HL-60 (cell line): ENCODE measurements at regions not wholly inside any gene's neighbourhood (a gene's known extent, or its start where the extent isn't known, plus 50 kb on each side); places are given as distances from the start of the nearest gene placed in this dataset.

ENCODE experiments used
- DNase-seq, 2 experiments: peaks; one replicate each; pipeline ENCODE4 v3.0.0-alpha.2; 2010 to 2020; ENCODE audit warnings: low read depth in 1 of 2, low spot score in 1 of 2
- H3K27ac ChIP-seq: fragments of 250-450 bp; sonication (Bioruptor Pico); replicated peaks from 2 replicates; pipeline ENCODE4 v1.5.1; 2020; ENCODE audit warnings: mild to moderate bottlenecking, moderate library complexity
- H3K27me3 ChIP-seq: fragments of 250-450 bp; sonication (Bioruptor Pico); 2 replicates; pipeline ENCODE4 v1.5.1; 2021; ENCODE audit warnings: mild to moderate bottlenecking, moderate library complexity; ENCODE audit not compliant: insufficient read depth, poor library complexity, severe bottlenecking
- H3K4me3 ChIP-seq: replicated peaks from 2 replicates; pipeline ENCODE4 v1.5.1; 2011; ENCODE audit warnings: mild to moderate bottlenecking, control low read depth, low read length; ENCODE audit not compliant: insufficient read depth
- GABPA ChIP-seq: IDR thresholded peaks from 2 replicates; pipeline ENCODE4 v1.6.1; 2012; ENCODE audit warnings: low read depth
- POLR2AphosphoS5 ChIP-seq: IDR thresholded peaks from 2 replicates; pipeline ENCODE4 v1.6.1; 2012; ENCODE audit warnings: low read depth
- SPI1 ChIP-seq: IDR thresholded peaks from 2 replicates; pipeline ENCODE4 v1.6.1; 2012; ENCODE audit warnings: low read depth, mild to moderate bottlenecking, borderline replicate concordance
- TF ChIP-seq, protein P1 (sequence below): IDR thresholded peaks from one replicate; pipeline ENCODE4 v1.5.1; 2011; ENCODE audit warnings: low read length, control low read depth, inconsistent platforms; ENCODE audit not compliant: insufficient read depth
- TF ChIP-seq, protein P2 (sequence below): IDR thresholded peaks from 2 replicates; pipeline ENCODE4 v1.6.1; 2012; ENCODE audit warnings: low read depth; ENCODE audit not compliant: insufficient replicate concordance

DNA sequence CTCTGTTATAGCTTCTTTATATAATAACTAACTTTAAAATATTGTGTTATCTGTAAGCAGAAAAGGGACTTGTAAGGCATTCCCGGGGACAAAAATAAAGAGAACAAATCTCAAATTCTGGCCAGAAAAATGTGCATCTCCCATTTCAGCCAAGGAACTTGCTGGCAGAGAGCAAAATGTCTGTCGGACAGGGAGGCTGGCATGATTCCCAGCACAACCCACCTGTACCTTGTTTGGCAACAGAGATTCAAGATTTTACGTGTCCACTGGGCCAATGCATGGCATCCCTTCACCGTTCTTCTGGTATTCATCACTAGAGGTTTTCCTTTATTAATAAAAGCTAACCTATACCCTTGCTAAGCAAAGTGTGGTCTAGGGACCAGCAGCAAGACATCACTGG lies 566.6 kb downstream of the PSAT1 start:
- Histone ChIP-seq H3K27me3 (no peaks in the 10 kb centered on the region), H3K27ac (no peak overlapping the region), H3K4me3 (no peak overlapping the region)
- TF ChIP-seq, protein P1, sequence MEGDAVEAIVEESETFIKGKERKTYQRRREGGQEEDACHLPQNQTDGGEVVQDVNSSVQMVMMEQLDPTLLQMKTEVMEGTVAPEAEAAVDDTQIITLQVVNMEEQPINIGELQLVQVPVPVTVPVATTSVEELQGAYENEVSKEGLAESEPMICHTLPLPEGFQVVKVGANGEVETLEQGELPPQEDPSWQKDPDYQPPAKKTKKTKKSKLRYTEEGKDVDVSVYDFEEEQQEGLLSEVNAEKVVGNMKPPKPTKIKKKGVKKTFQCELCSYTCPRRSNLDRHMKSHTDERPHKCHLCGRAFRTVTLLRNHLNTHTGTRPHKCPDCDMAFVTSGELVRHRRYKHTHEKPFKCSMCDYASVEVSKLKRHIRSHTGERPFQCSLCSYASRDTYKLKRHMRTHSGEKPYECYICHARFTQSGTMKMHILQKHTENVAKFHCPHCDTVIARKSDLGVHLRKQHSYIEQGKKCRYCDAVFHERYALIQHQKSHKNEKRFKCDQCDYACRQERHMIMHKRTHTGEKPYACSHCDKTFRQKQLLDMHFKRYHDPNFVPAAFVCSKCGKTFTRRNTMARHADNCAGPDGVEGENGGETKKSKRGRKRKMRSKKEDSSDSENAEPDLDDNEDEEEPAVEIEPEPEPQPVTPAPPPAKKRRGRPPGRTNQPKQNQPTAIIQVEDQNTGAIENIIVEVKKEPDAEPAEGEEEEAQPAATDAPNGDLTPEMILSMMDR: no peak
- TF ChIP-seq SPI1 (no peak), POLR2AphosphoS5 (no peak), GABPA (no peak)
- TF ChIP-seq, protein P2, sequence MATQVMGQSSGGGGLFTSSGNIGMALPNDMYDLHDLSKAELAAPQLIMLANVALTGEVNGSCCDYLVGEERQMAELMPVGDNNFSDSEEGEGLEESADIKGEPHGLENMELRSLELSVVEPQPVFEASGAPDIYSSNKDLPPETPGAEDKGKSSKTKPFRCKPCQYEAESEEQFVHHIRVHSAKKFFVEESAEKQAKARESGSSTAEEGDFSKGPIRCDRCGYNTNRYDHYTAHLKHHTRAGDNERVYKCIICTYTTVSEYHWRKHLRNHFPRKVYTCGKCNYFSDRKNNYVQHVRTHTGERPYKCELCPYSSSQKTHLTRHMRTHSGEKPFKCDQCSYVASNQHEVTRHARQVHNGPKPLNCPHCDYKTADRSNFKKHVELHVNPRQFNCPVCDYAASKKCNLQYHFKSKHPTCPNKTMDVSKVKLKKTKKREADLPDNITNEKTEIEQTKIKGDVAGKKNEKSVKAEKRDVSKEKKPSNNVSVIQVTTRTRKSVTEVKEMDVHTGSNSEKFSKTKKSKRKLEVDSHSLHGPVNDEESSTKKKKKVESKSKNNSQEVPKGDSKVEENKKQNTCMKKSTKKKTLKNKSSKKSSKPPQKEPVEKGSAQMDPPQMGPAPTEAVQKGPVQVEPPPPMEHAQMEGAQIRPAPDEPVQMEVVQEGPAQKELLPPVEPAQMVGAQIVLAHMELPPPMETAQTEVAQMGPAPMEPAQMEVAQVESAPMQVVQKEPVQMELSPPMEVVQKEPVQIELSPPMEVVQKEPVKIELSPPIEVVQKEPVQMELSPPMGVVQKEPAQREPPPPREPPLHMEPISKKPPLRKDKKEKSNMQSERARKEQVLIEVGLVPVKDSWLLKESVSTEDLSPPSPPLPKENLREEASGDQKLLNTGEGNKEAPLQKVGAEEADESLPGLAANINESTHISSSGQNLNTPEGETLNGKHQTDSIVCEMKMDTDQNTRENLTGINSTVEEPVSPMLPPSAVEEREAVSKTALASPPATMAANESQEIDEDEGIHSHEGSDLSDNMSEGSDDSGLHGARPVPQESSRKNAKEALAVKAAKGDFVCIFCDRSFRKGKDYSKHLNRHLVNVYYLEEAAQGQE: no peak
- no peak for DNase-seq

DNA sequence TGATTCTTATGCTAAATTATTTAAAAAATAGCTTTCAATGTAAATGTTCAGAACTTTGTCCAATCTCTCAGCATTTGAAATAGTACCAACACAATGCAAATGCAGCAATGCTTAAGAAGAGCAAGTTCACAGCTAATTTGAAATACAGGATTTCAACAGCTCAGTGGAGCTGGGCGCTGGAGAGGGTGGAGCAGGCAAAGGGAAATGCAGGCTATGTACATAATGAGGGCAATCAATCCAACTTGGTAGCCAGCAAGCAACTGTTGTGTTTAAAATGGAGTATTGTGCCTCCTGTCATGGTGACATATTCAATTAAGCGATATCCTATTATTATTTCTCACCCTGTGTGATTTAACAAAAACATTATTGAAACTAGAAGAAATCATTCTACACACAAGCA lies 568.8 kb downstream of the PSAT1 start:
- H3K27me3 ChIP-seq: no peaks in the 10 kb centered on the region
- DNase-seq: no peak
- no peak overlapping the region for H3K27ac ChIP-seq
- TF ChIP-seq, protein P1: no peak
- TF ChIP-seq, protein P2: no peak
- TF ChIP-seq POLR2AphosphoS5: no peak
- TF ChIP-seq SPI1: no peak
- no peak for TF ChIP-seq GABPA
- H3K4me3 ChIP-seq: no peak overlapping the region

DNA sequence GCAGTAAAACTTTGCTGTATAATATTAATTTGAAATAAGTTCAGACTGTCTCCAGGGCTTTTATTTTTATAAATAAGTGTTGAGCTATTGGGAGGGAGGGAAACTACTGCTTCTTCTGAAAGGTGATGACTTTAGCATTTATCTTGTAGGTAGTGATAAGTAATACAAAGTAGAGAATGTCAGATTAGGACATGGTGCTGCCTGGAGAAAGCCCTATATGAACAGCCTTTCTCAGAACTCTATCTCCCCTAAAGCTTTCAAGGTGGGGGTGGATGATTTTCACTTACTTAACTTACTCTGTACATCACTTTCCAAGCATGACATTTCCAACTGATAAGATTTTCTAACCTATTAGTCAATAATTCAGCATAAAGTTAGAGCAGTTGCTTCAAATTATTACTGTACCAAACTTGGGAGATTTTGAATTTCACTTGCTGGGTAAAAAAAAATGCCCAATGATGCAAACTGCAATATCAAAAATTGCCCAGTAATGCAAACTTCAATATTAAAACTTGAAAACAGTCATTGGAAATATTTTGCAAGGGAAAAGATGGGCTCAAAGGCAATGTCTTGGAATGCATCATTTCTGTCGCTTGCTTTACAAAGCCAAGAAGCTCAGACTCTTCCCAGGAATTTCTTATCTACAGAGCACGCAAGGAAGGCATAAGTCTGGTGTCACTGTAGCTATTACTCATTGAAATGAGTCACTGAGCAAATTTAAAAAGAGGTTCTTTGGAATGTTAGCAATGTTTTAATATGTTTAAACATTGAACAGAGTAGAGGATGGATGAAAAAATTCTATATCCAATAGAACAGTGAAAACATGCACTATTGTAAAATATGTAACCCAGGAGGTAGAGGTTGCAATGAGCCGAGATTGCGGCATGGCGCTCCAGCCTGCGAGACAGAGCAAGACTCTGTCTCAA lies 569.5 kb downstream of the PSAT1 start:
- Histone ChIP-seq H3K27ac (no peak overlapping the region), H3K27me3 (no peaks in the 10 kb centered on the region), H3K4me3 (no peak overlapping the region)
- DNase-seq: no peak
- TF ChIP-seq, protein P1: no peak
- no peak for TF ChIP-seq SPI1
- TF ChIP-seq, protein P2: no peak
- no peak for TF ChIP-seq GABPA
- no peak for TF ChIP-seq POLR2AphosphoS5
